GM21423 (cell line): ENCODE measurements at regions not wholly inside any gene's neighbourhood (a gene's known extent, or its start where the extent isn't known, plus 50 kb on each side); places are given as distances from the start of the nearest gene placed in this dataset.

Source experiments
- ATAC-seq: cut with Tn5 transposase; IDR thresholded peaks from one replicate; pipeline ENCODE4 v1.9.1; 2021; ENCODE audit warnings: mild to moderate bottlenecking, moderate library complexity; ENCODE audit not compliant: unreplicated experiment

GRCh38 chr20:39299783-39300182 is 337.6 kb downstream of the DHX35 start:
- ATAC-seq: no peak

DNA sequence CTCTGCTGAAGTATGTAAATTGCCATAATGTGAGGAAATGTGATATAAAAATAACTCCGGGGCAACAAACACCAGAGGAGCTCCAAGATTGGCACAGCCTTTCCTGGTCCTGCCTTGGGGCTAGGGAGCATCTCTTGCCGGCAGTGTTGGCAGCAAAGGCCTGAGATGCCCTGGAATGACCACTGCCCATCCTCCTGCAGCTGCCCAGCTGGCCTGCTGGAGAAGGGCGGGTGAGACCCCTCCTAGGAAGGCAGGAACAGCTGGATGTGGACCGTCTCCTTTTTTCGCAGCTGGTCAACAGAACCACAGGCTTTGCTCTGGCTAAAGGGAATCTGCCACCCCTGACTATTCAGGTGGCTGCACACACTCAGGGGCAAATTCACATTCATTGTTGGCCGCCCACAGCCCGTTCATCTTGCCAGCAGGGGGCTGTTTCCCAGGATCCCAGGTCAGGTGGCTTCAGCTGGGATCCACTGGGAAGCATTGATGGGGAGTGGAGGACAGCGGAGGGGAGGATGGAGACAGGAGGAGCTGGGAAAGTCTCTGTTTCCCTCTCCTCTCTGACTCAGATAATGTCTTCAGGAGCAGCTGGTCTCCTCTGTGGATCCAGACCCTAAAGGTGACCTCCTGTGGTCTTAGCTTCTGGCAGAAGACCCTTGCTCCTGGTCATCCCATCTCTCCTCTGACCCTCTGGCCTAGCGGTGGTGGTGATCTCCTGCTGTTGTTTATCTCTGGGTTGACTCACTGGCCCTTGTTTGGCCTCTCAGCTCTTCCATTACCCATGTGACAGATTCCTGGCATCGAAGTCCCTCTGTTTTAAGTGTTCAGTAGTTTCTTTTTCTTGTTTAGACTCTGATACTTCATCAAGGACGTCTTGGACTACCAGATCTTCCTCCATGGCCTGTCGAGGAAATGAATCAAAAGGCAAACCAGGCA is 336.7 kb downstream of the DHX35 start:
- ATAC-seq: no peak

DNA sequence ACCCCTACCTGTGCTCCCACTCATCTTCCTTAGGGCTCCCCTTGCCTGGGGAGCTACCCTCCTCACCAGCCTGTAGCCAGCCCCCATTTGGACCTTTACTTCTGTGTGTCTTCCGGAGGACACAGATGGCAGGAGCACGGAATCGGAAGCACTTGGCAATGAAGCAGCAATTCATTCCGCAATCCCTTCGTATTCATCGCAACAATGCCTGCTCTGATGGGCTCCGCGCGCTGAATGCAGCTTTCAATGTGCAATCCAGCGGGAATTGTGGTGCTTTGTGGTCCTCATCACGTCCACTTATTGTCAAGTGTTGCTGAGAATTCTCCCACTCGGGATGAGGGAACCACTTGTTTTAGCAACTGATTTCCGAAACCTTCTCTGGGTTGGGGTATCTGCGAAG is 336.0 kb downstream of the DHX35 start:
- ATAC-seq: no peak

DNA sequence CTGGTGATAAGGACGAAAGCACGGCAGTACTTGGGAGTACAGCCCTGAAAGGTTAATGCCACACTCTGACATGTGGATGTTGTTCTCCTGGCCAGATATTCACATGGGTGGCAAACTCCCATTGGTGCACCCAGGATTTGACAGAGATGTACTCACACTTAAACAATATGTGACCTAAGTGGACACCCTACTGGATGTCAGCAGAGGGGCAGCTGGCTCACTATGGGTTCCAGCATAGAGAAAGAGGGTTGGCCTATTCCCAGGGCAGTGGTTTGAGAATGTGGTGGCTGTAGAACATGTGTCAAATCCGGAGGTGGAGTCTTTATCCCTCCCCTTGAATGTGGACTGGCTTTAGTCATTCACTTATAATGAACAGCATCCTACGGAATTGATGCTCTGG is 333.2 kb downstream of the DHX35 start:
- no peak for ATAC-seq

DNA sequence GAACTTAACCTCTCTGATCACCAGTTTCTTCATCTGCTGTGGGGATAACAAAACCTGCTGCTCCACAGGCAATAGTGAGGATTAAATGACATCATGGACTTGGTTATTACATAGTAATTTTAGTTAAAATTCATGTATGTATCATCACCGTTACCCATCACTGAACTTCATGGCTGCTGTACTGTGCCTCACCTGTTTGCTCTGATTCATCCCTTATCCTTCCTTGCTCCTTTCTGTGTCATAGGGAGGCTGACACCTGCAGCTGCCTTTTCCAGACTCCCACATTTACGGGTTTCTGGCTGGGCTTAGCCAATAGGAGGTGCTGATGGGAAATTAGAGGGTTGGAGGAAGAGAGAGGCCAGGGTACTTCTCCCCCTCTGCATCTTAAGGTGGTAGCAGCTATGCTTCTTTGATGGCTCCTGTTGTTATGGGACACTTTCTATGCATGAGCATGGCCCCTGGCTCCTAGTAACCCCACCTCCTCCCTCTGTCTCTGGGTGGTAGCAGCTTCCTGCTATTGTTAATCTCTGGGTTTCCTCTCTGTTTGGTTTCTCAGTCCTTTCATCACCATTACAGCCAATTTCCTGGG is 332.1 kb downstream of the DHX35 start:
- no peak for ATAC-seq

DNA sequence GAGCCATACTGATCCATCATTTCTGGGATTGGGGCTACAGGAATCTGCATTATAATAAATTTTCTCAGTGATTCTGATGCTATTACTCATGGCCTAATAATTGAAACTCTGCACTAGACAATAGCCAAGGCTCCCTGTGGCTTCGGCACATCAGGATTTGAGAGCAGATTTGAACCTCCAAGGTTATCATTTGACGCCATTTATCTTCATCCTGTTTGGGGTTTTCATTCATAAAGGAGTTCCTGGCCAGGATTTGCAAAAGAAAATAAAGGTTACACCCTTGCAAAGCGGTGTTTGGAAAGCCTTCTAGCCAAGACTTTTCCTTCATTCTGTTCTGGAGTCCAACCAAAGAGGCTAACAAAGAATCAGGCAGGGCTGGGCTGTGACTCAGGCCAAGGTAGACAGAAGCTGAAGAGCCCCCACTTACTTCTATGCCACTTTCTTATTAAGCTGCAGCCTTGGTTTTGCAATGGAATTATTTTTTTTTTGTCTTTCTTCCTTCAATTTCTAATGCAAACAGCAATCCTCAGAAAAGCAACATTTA is 330.1 kb downstream of the DHX35 start:
- ATAC-seq: no peak

GRCh38 chr20:39291301-39291700 is 329.2 kb downstream of the DHX35 start:
- ATAC-seq: no peak

GRCh38 chr20:39290575-39290974 is 328.4 kb downstream of the DHX35 start:
- ATAC-seq: no peak

DNA sequence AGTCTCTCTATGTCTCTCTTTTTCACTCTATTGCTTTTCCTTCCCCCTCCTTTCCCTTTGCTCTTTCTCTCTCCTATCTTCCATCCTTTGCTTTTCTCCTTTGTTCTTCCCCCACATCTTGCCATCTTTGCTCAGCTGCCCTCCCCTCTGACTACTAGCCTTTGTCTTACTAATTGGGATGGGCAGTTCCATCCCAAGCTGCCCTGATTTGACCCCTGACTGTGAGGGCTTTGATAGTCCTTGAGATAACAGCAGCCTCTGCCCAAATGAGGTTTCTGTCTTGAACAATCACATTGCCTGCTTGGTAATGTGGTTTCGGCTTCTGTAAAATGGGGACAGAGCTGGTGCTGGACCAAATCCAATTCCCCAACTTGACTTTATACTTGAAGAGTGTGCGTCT is 327.7 kb downstream of the DHX35 start:
- ATAC-seq: no peak

DNA sequence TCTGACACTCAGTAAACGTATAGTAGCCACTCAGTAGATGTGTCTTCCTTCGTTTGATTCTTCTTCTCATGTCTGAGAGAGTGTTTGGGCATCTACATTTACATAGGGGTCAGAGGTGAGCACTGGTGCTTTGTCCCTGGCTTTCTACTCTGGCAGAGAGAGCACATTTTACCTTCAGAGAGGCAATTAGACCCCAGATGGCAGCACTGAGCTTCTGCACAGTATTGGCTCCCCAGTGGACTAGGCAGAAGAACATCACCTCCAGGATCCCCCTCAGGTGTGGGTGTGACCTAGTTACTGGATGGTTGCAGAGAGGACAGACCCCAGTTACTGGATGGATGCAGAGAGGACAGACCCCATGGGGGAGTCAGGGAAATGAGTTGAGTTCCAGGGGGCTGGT is 327.2 kb downstream of the DHX35 start:
- ATAC-seq: no peak

GRCh38 chr20:39283464-39283863 is 321.3 kb downstream of the DHX35 start:
- ATAC-seq: no peak

DNA sequence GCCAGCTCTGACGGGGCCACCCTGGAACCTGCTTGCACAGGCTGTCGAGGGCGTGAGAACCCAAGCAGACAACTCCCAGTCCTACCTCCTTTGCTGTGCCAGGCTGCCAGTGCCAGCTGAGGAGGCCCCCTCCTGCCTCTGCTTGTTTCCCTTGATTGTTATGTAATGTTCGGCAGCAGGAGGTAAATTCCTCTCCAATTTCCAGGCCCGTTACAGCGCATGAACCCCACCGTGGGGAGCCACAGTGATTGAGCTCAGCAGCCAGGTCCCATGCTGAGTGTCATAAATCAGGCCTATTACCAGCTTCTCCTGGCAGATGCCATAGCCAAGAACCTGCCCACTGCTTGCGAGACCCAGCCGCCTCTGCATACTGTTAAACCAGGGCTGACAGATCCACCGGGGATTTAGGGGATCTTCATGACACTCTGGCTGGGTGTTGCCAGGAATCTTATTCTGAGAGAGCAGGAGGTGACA is 320.5 kb downstream of the DHX35 start:
- ATAC-seq: no peak

DNA sequence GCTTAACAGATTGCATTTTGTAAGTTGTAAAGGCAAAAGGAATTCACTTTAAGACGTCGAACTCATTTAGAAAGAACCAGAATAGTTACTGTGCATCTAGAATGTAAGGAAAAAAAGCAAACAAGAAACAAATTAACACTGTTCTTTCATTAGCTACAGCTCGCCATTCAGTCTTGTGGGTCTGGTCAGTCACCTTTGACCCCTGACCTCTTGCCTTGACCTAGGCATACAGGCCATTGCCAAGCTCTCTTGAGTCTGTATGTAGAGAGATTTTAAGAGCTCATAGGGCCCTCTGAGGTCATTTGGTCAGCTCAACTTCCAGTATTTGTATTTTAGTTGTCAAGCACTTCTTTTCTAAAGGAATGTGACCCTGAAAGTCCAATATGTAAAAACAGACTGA is 318.7 kb downstream of the DHX35 start:
- ATAC-seq: no peak

DNA sequence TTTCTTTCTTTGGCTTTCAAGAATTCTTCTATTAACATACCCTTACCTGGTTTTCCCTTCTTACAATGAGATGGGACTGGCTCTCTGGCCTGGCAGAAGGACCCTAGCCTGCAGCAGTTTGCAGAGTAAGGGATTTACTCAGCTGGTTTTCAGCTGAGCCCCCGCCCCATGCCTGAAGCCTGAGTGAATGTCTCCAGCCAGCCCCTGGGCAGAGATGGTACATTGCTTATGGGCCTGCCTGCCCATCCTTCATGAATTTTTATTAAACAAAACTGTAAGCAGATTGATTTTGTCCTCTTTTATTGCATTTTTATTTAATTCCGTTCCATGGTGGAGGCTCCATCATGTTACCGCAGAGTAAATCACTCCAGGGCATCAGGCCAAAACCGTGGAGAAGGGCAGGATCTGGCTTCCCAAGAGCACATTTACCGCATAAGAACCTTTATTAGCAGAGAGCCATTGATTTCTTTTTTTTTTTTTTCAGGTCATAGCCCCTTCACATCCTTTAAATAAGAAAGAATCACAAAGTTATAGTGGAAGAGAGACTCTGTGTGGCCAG is 316.2 kb downstream of the DHX35 start:
- no peak for ATAC-seq

GRCh38 chr20:39277185-39277584 is 315.0 kb downstream of the DHX35 start:
- ATAC-seq: no peak

DNA sequence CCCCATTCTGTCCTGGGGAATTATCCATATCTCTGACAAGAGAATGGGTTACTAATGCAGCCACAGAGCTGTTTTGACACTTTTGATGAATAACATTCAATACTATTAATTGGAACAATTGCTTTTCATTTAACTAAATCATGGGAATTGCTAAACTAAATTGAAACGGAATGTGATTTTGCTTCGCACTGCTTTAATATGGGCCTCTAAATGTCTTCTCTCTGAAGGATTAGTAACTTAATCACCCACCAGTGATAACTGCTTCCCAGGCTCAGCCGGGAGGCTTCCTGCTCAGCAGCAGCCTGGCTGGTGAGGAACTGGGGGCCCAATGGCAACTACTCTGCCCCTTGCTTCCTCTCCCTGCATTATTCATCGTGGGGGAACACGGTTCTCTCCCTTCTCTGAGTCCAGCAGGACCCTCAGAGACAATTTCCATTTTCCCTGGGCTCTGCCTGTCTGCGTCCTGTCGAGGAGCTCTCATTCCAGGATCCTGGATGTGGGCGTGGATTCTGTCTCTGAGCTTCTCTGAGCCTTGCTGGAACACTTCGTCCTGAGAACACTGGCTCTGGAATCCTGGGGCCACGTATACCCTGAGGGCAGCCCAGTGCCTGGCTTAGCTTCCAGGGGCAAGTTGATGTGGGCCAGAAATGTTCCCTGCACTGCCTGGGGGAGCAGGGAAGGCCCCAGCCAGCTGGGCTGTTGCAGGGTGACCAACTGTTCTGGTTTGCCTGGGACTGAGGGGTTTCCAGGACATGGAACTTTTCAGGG is 308.9 kb downstream of the DHX35 start:
- no peak for ATAC-seq

- no peak for ATAC-seq
Observed at GRCh38 chr20:39269493-39270217, 307.5 kb downstream of the DHX35 start.

DNA sequence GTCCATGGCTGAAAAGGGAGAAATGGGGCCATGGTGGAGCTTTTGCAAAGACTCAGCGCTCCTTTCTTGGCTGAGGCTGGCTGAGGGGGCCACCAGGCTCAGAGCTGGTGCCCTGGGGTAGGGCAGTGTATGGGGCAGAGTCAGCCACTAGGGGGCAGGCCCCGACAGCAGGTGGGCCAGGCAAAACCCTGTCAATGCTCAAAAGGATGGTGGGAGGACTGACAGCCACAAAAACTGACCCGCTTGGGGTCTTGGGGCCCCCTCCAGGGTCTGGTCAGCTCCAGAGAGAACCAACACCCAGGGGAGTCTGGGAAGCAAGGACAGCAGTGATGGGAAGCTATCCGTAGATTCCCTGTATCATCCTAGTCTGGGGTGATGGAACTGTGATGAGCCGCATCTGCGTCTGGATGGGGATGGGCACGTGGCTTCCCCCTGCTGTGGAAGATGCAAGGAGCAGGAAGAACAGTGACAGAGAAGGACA is 306.9 kb downstream of the DHX35 start:
- no peak for ATAC-seq

- no peak for ATAC-seq
Observed at GRCh38 chr20:39268491-39268951, 306.4 kb downstream of the DHX35 start.

- ATAC-seq: no peak
Observed at GRCh38 chr20:39266989-39267388, 304.8 kb downstream of the DHX35 start.
